SK-N-SH (cell line): ENCODE measurements at regions not wholly inside any gene's neighbourhood (a gene's known extent, or its start where the extent isn't known, plus 50 kb on each side); places are given as distances from the start of the nearest gene placed in this dataset.

ENCODE experiments used
- CHD2 ChIP-seq: fragments of 150-350 bp; IDR thresholded peaks from 2 replicates; pipeline ENCODE4 v1.6.1; 2018; ENCODE audit warnings: low read length; ENCODE audit not compliant: partially characterized antibody
- EP300 ChIP-seq, 2 experiments: IDR thresholded peaks; 2 replicates each; pipeline versions ENCODE4 v1.4.0 to v1.6.1; 2012; ENCODE audit warnings: borderline replicate concordance in 1 of 2, low read depth in 1 of 2, low read length in 1 of 2
- GABPA ChIP-seq: IDR thresholded peaks from 2 replicates; pipeline ENCODE4 v1.4.0; 2012; ENCODE audit warnings: low read depth, mild to moderate bottlenecking
- JUND ChIP-seq: IDR thresholded peaks from 2 replicates; pipeline ENCODE4 v1.4.0; 2012
- TAF1 ChIP-seq: IDR thresholded peaks from 2 replicates; pipeline ENCODE4 v1.6.1; 2012; ENCODE audit warnings: low read depth, mild to moderate bottlenecking, low read length, moderate library complexity, borderline replicate concordance
- YY1 ChIP-seq: IDR thresholded peaks from 2 replicates; pipeline ENCODE4 v1.4.0; 2012; ENCODE audit warnings: low read depth, mild to moderate bottlenecking
- TF ChIP-seq, protein P1 (sequence below): fragments of 200-600 bp; sonication (generic); IDR thresholded peaks from 2 replicates; pipeline ENCODE4 v1.6.1; 2017; ENCODE audit warnings: antibody characterized with exemption, mild to moderate bottlenecking, moderate library complexity

DNA sequence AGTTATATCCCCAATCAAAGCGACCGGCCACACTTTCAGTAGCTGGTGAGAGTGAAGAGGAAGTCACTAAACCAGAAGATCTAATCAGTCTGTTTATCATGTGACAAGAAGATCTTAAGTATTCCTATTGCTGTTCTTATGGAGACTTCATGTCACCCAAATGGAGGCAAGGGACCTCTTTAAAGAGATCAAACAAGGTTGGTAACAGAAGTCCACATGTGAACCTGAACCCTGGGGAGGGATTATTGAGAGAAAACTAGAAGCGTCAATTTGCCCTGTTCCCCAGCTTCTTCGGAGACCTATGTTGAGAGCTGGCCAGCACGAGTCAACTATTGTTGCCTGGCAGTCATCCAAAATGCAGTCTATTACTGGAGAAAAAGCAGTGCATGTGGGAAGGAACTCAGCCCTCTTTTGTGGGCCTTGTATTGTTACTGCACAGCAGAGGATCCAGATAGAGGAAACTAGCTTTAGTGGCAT lies 76.9 kb upstream of the CTSC start:
- TF ChIP-seq, protein P1, sequence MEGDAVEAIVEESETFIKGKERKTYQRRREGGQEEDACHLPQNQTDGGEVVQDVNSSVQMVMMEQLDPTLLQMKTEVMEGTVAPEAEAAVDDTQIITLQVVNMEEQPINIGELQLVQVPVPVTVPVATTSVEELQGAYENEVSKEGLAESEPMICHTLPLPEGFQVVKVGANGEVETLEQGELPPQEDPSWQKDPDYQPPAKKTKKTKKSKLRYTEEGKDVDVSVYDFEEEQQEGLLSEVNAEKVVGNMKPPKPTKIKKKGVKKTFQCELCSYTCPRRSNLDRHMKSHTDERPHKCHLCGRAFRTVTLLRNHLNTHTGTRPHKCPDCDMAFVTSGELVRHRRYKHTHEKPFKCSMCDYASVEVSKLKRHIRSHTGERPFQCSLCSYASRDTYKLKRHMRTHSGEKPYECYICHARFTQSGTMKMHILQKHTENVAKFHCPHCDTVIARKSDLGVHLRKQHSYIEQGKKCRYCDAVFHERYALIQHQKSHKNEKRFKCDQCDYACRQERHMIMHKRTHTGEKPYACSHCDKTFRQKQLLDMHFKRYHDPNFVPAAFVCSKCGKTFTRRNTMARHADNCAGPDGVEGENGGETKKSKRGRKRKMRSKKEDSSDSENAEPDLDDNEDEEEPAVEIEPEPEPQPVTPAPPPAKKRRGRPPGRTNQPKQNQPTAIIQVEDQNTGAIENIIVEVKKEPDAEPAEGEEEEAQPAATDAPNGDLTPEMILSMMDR, result no peak
- TF ChIP-seq YY1 (no peak), JUND (no peak), EP300 (IDR thresholded peaks at IDR 0.05; ENCODE audit: borderline replicate concordance in 1 of 2, low read depth in 1 of 2, low read length in 1 of 2) (no peak), CHD2 (no peak), GABPA (no peak), TAF1 (no peak)
